Heart left ventricle (tissue), 13 donors: ENCODE measurements at regions not wholly inside any gene's neighbourhood (a gene's known extent, or its start where the extent isn't known, plus 50 kb on each side); places are given as distances from the start of the nearest gene placed in this dataset.

Source experiments
- POLR2A ChIP-seq, 2 donors: fragments of 450-650 bp; IDR thresholded peaks; one replicate each; pipeline ENCODE4 v1.6.1; 2017; ENCODE audit warnings: antibody characterized with exemption in 2 of 2, mild to moderate bottlenecking in 2 of 2, moderate library complexity in 2 of 2
- TF ChIP-seq, protein P1 (sequence below), 12 donors: fragments of 200-600 bp; sonication (generic) in 4 of 12; IDR thresholded peaks; one replicate each; pipeline versions ENCODE4 v1.5.0 to v1.8.0; 2018 to 2022; ENCODE audit warnings: antibody characterized with exemption in 12 of 12, mild to moderate bottlenecking in 5 of 12
- donor health status: ischemic (EF 13 %, LVEDD 7.1; RV severe dilation, severe dysfunction).
- donor health status: DM: no; HTN: yes; CAD: no.
- donor health status: DM: no; HTN: no; CAD: no.
- donor health status: ischemic (EF 25% LVEDD 6.9; RV normal size, moderate dysfunction).
- donor health status: ischemic (EF 25% LVEDD 5.7; RV mildly dilated, moderate dysfunction).
- donor health status: ischemic (EF 35%, LVEDD 5.7; RV mildly dilated, moderate dysfunction).
- donor health status: nonischemic (EF 11% LVEDD 7.7; RV severe dilation, severe dysfunction).
- donor health status: DM: yes; HTN: yes; CAD: no.
- donor health status: PGD.
- donor health status: ischemic (EF 29% LVEDD 5.4; RV normal size, mild dysfunction).
- donor health status: nonischemic (EF 23%, LVEDD 6.1; RV moderate dilation, normal function).

DNA sequence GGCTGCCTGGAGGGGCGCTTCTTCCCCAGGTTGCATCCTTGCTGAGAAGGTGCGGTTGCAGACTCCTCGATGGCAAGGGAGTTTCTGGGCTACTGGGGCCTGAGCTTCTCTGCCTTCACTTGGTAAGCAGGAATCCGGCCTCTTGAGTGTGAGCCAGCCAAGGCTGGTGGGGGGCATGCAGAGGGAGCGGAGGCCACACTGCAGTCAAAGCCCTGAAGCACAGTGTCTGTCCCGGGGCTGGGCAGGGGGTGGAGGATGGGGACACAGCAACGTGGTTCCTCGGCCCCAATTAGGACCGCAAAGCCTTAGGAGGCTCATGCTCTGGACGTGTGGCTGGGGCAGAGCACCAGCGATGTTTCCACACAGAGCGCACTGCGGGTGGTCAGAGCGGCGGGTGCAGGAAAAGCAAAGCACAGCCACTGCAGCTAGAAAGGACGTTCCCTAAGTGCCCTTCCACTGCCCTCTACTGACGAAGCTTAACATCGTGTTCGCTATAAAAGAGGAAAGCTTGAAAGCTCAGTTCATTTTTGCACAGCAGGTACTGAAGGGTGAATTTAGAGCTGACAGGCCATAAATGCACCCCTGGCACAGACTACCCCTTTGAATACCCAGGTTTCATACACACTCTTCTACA, 60.7 kb upstream of the COG2 start:
- TF ChIP-seq, protein P1, sequence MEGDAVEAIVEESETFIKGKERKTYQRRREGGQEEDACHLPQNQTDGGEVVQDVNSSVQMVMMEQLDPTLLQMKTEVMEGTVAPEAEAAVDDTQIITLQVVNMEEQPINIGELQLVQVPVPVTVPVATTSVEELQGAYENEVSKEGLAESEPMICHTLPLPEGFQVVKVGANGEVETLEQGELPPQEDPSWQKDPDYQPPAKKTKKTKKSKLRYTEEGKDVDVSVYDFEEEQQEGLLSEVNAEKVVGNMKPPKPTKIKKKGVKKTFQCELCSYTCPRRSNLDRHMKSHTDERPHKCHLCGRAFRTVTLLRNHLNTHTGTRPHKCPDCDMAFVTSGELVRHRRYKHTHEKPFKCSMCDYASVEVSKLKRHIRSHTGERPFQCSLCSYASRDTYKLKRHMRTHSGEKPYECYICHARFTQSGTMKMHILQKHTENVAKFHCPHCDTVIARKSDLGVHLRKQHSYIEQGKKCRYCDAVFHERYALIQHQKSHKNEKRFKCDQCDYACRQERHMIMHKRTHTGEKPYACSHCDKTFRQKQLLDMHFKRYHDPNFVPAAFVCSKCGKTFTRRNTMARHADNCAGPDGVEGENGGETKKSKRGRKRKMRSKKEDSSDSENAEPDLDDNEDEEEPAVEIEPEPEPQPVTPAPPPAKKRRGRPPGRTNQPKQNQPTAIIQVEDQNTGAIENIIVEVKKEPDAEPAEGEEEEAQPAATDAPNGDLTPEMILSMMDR (IDR thresholded peaks at IDR 0.05) = no peak
- TF ChIP-seq POLR2A (IDR thresholded peaks at IDR 0.05) = no peak
